ENCODE measurements at regions not wholly inside any gene's neighbourhood (a gene's known extent, or its start where the extent isn't known, plus 50 kb on each side); places are given as distances from the start of the nearest gene placed in this dataset.

GRCh38 chr13:71148396-71148795 is 718.6 kb downstream of the DACH1 start:
- TF ChIP-seq CTCF (IDR thresholded peaks at IDR 0.05; ENCODE audit: insufficient read depth, low read depth, low read length, missing control alignments) = no peak
- DNase-seq (ENCODE audit: low read depth) = no peak
- no peak overlapping the region for H3K4me3 ChIP-seq (ENCODE audit: low read length)

- TF ChIP-seq CTCF (IDR thresholded peaks at IDR 0.05; ENCODE audit: insufficient read depth, low read depth, low read length, missing control alignments) = no peak
- DNase-seq (ENCODE audit: low read depth) = no peak
- no peak overlapping the region for H3K4me3 ChIP-seq (ENCODE audit: low read length)
Measured at GRCh38 chr13:71144883-71145282, 722.1 kb downstream of the DACH1 start.

- TF ChIP-seq CTCF (IDR thresholded peaks at IDR 0.05; ENCODE audit: insufficient read depth, low read depth, low read length, missing control alignments) = no peak
- no peak overlapping the region for H3K4me3 ChIP-seq (ENCODE audit: low read length)
- no peak for DNase-seq (ENCODE audit: low read depth)
Measured at GRCh38 chr13:71137101-71137500, 729.9 kb downstream of the DACH1 start.

- no peak for TF ChIP-seq CTCF (IDR thresholded peaks at IDR 0.05; ENCODE audit: insufficient read depth, low read depth, low read length, missing control alignments)
- H3K4me3 ChIP-seq (ENCODE audit: low read length) = no peak overlapping the region
- DNase-seq (ENCODE audit: low read depth) = no peak
Measured at GRCh38 chr13:71124230-71124629, 742.8 kb downstream of the DACH1 start.

GRCh38 chr13:71118779-71119364 is 748.1 kb downstream of the DACH1 start:
- H3K4me3 ChIP-seq (ENCODE audit: low read length) = no peak overlapping the region
- DNase-seq (ENCODE audit: low read depth) = no peak
- no peak for TF ChIP-seq CTCF (IDR thresholded peaks at IDR 0.05; ENCODE audit: insufficient read depth, low read depth, low read length, missing control alignments)

GRCh38 chr13:71117920-71118319 is 749.1 kb downstream of the DACH1 start:
- DNase-seq (ENCODE audit: low read depth) = no peak
- no peak for TF ChIP-seq CTCF (IDR thresholded peaks at IDR 0.05; ENCODE audit: insufficient read depth, low read depth, low read length, missing control alignments)

GRCh38 chr13:71115301-71115700 is 751.7 kb downstream of the DACH1 start:
- no peak for DNase-seq (ENCODE audit: low read depth)
- no peak overlapping the region for H3K4me3 ChIP-seq (ENCODE audit: low read length)
- no peak for TF ChIP-seq CTCF (IDR thresholded peaks at IDR 0.05; ENCODE audit: insufficient read depth, low read depth, low read length, missing control alignments)

More at GRCh38 chr13:71117920-71118319, 749.1 kb downstream of the DACH1 start:
- H3K4me3 ChIP-seq (ENCODE audit: low read length) = no peak overlapping the region
